ENCODE measurements at regions not wholly inside any gene's neighbourhood (a gene's known extent, or its start where the extent isn't known, plus 50 kb on each side); places are given as distances from the start of the nearest gene placed in this dataset.

DNA sequence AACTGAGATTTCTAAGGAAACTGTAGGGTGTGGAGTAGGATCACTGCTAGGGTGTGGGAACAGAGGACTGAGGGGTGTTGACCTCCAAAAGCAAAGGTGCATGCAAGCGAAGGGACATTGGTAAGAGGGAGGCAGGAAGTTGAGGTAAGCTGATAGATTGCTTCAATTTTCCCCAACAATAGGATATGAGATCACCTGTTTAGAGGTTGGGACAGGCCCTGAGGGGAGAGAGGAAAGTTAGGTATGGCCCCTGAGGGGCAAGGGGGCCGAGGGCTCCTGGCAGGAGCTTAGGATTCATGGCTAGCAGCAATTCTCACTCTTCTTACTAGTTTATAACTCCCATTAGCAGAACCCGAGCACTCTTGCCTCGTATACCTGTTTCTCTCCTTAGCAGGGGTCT lies 106.8 kb upstream of the RPS6KA2 start:
- H3K4me2 ChIP-seq (ENCODE audit: low read length) = no peak overlapping the region
- no peaks in the 10 kb centered on the region for H3K9me2 ChIP-seq (ENCODE audit: low read depth, low read length)
- no peaks in the 10 kb centered on the region for H3K9me3 ChIP-seq (ENCODE audit: low read length)
- no peaks in the 10 kb centered on the region for H4K20me1 ChIP-seq (ENCODE audit: insufficient read depth, low read length)
- H3K4me1 ChIP-seq (ENCODE audit: insufficient read depth, low read length, severe bottlenecking) = no peaks in the 10 kb centered on the region
- H2AFZ ChIP-seq (ENCODE audit: low read length) = no peak overlapping the region
- no peaks in the 10 kb centered on the region for H3F3A ChIP-seq (ENCODE audit: insufficient read depth, low read length)
- H3K4me3 ChIP-seq (ENCODE audit: low read depth, low read length, poor library complexity, severe bottlenecking) = no peak overlapping the region
- no peak overlapping the region for H3K9ac ChIP-seq (ENCODE audit: low read length)
- H3K79me2 ChIP-seq (ENCODE audit: insufficient read depth, low read length) = no peaks in the 10 kb centered on the region
- no peak for TF ChIP-seq EZH2 (IDR thresholded peaks at IDR 0.05; ENCODE audit: borderline replicate concordance, low read length)
- TF ChIP-seq, protein P1, sequence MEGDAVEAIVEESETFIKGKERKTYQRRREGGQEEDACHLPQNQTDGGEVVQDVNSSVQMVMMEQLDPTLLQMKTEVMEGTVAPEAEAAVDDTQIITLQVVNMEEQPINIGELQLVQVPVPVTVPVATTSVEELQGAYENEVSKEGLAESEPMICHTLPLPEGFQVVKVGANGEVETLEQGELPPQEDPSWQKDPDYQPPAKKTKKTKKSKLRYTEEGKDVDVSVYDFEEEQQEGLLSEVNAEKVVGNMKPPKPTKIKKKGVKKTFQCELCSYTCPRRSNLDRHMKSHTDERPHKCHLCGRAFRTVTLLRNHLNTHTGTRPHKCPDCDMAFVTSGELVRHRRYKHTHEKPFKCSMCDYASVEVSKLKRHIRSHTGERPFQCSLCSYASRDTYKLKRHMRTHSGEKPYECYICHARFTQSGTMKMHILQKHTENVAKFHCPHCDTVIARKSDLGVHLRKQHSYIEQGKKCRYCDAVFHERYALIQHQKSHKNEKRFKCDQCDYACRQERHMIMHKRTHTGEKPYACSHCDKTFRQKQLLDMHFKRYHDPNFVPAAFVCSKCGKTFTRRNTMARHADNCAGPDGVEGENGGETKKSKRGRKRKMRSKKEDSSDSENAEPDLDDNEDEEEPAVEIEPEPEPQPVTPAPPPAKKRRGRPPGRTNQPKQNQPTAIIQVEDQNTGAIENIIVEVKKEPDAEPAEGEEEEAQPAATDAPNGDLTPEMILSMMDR (IDR thresholded peaks at IDR 0.05; ENCODE audit: low read length) = no peak
- no peaks in the 10 kb centered on the region for H3K27me3 ChIP-seq (ENCODE audit: insufficient read depth, low read length)
- H3K27ac ChIP-seq (ENCODE audit: low read depth, low read length, poor library complexity, severe bottlenecking) = no peak overlapping the region
- no peaks in the 10 kb centered on the region for H3K36me3 ChIP-seq (ENCODE audit: insufficient read depth, low read length)

DNA sequence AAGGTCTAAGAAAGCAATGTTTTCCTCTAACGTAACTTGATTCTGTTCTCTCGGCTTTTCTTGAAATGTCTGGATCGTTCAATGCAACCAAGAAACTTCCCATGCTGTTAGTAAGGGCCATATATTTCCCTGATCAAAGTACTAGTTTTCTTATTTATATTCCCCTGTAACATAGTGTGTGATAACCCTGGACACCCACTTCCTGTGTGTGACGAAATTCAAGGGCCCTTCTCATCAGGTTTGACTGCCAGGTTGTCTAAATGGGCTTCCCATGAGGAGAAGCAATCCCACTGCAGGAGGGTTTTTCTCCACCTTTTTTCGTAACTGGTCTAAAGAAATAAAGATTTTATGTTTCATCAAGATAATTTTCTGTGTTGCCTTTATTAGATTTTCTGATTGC lies 102.6 kb upstream of the RPS6KA2 start:
- Histone ChIP-seq H3K27me3 (ENCODE audit: insufficient read depth, low read length) (no peaks in the 10 kb centered on the region), H4K20me1 (ENCODE audit: insufficient read depth, low read length) (no peaks in the 10 kb centered on the region), H3K36me3 (ENCODE audit: insufficient read depth, low read length) (no peaks in the 10 kb centered on the region), H3K9ac (ENCODE audit: low read length) (no peak overlapping the region), H3K4me2 (ENCODE audit: low read length) (no peak overlapping the region), H3F3A (ENCODE audit: insufficient read depth, low read length) (no peaks in the 10 kb centered on the region), H2AFZ (ENCODE audit: low read length) (no peak overlapping the region), H3K4me1 (ENCODE audit: insufficient read depth, low read length, severe bottlenecking) (no peaks in the 10 kb centered on the region), H3K9me3 (ENCODE audit: low read length) (no peaks in the 10 kb centered on the region), H3K27ac (ENCODE audit: low read depth, low read length, poor library complexity, severe bottlenecking) (no peak overlapping the region), H3K4me3 (ENCODE audit: low read depth, low read length, poor library complexity, severe bottlenecking) (no peak overlapping the region), H3K79me2 (ENCODE audit: insufficient read depth, low read length) (no peaks in the 10 kb centered on the region), H3K9me2 (ENCODE audit: low read depth, low read length) (no peaks in the 10 kb centered on the region)
- TF ChIP-seq, protein P1 (IDR thresholded peaks at IDR 0.05; ENCODE audit: low read length) = no peak
- no peak for TF ChIP-seq EZH2 (IDR thresholded peaks at IDR 0.05; ENCODE audit: borderline replicate concordance, low read length)

DNA sequence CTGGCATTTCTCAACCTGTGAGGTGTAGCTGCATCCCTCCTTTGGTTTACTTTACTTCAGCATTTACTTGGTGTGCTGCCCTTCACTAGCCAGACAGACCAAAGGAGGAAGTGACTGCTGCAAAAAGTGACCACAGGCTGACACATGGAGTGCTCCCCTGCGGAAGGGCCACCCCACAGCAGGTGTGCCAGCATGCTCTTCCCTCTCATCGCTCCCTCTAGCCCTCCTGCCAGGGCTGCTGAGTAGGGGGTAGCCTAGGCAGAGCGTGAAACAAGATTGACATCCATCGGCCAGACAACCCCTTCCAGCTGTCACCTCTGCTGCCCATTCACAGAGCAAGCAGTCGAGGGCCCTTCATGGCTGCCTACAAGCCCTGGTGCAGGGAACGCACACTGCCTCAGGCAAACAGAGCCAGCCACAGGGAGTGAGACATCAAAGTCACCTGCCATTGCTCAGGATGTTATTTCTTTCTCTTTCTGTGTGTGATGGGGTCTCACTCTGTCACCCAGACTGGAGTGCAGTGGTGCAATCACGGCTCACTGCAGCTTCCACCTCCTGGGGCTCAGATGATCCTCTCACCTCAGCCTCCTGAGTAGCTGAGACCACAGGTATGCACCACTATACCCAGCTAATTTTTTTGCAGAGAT lies 102.0 kb upstream of the RPS6KA2 start:
- Histone ChIP-seq H3K79me2 (ENCODE audit: insufficient read depth, low read length) (no peaks in the 10 kb centered on the region), H3K27me3 (ENCODE audit: insufficient read depth, low read length) (no peaks in the 10 kb centered on the region), H3K36me3 (ENCODE audit: insufficient read depth, low read length) (no peaks in the 10 kb centered on the region), H4K20me1 (ENCODE audit: insufficient read depth, low read length) (no peaks in the 10 kb centered on the region), H3K4me1 (ENCODE audit: insufficient read depth, low read length, severe bottlenecking) (no peaks in the 10 kb centered on the region), H3K27ac (ENCODE audit: low read depth, low read length, poor library complexity, severe bottlenecking) (no peak overlapping the region), H3K9me2 (ENCODE audit: low read depth, low read length) (no peaks in the 10 kb centered on the region), H3K4me3 (ENCODE audit: low read depth, low read length, poor library complexity, severe bottlenecking) (no peak overlapping the region), H3K9me3 (ENCODE audit: low read length) (no peaks in the 10 kb centered on the region), H2AFZ (ENCODE audit: low read length) (no peak overlapping the region), H3K9ac (ENCODE audit: low read length) (no peak overlapping the region), H3F3A (ENCODE audit: insufficient read depth, low read length) (no peaks in the 10 kb centered on the region), H3K4me2 (ENCODE audit: low read length) (no peak overlapping the region)
- TF ChIP-seq, protein P1 (IDR thresholded peaks at IDR 0.05; ENCODE audit: low read length) = no peak
- no peak for TF ChIP-seq EZH2 (IDR thresholded peaks at IDR 0.05; ENCODE audit: borderline replicate concordance, low read length)

Measured in OCI-LY1 (cell line).